ENCODE measurements at regions not wholly inside any gene's neighbourhood (a gene's known extent, or its start where the extent isn't known, plus 50 kb on each side); places are given as distances from the start of the nearest gene placed in this dataset.

- Histone ChIP-seq H3K27ac (no peak overlapping the region), H3K4me1 (no peaks in the 10 kb centered on the region), H3K27me3 (no peaks in the 10 kb centered on the region), H3K9me3 (peaks cover 0 to 3% (median 0%) of the 10 kb centered on the region in 4 donors), H3K4me3 (no peak overlapping the region), H3K36me3 (no peaks in the 10 kb centered on the region)
- no peak for TF ChIP-seq EP300 (IDR thresholded peaks at IDR 0.05)
- TF ChIP-seq POLR2AphosphoS5 (IDR thresholded peaks at IDR 0.05): no peak
- no peak for TF ChIP-seq CTCF (IDR thresholded peaks at IDR 0.05)
- TF ChIP-seq POLR2A (IDR thresholded peaks at IDR 0.05): no peak
- intact Hi-C loops (cut with DNase I): no loop called here
- DNase-seq: no peak
- 80 to 85% methylated on average over 5 of the region's 5 CpGs for WGBS, 2 donors
Measured at GRCh38 chr5:13385066-13385465, 559.4 kb downstream of the DNAH5 start.

DNA sequence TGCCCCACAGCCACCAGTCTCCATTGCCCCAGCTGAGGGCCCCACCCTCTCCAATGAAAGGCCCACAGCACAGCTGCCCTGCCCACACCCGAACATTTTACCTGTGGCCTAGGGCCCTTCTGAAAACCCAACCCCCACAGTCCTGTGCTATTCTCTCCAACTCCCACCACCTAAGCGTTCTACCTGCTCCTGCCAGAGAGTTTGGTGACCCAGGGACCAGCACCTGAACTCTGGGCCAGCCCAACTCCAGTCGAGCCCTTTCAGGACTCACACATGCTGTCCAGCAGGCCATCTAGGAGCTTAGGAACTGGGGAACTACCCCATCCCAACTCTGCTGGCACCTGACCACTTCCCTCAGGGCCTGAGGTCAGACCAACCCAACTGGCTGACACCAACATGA lies 562.3 kb downstream of the DNAH5 start:
- intact Hi-C loops (cut with DNase I): no loop called here
- Histone ChIP-seq H3K4me1 (no peaks in the 10 kb centered on the region), H3K36me3 (no peaks in the 10 kb centered on the region), H3K27ac (no peak overlapping the region), H3K27me3 (no peaks in the 10 kb centered on the region), H3K9me3 (peaks cover 0 to 3% (median 0%) of the 10 kb centered on the region in 4 donors), H3K4me3 (no peak overlapping the region)
- no peak for DNase-seq
- TF ChIP-seq POLR2A (IDR thresholded peaks at IDR 0.05) (no peak), POLR2AphosphoS5 (IDR thresholded peaks at IDR 0.05) (no peak), EP300 (IDR thresholded peaks at IDR 0.05) (no peak), CTCF (IDR thresholded peaks at IDR 0.05) (no peak)
- 67 to 76% methylated on average over 3 of the region's 3 CpGs for WGBS, 2 donors

GRCh38 chr5:13378091-13378490 lies 566.4 kb downstream of the DNAH5 start:
- 75 to 84% methylated on average over 4 of the region's 4 CpGs for WGBS, 2 donors
- Histone ChIP-seq H3K27me3 (no peaks in the 10 kb centered on the region), H3K27ac (no peak overlapping the region), H3K36me3 (no peaks in the 10 kb centered on the region), H3K4me3 (no peak overlapping the region), H3K4me1 (no peaks in the 10 kb centered on the region), H3K9me3 (peaks cover 0 to 2% (median 0%) of the 10 kb centered on the region in 4 donors)
- intact Hi-C loops (cut with DNase I): no loop called here
- no peak for TF ChIP-seq POLR2A (IDR thresholded peaks at IDR 0.05)
- no peak for TF ChIP-seq CTCF (IDR thresholded peaks at IDR 0.05)
- no peak for TF ChIP-seq POLR2AphosphoS5 (IDR thresholded peaks at IDR 0.05)
- TF ChIP-seq EP300 (IDR thresholded peaks at IDR 0.05): no peak
- no peak for DNase-seq

- intact Hi-C loops (cut with DNase I): no loop called here
- no peaks in the 10 kb centered on the region for H3K4me1 ChIP-seq
- DNase-seq: no peak
- no peak overlapping the region for H3K4me3 ChIP-seq
- no peak overlapping the region for H3K27ac ChIP-seq
- no peak for TF ChIP-seq CTCF (IDR thresholded peaks at IDR 0.05)
- TF ChIP-seq POLR2A (IDR thresholded peaks at IDR 0.05): no peak
- TF ChIP-seq EP300 (IDR thresholded peaks at IDR 0.05): no peak
- no peak for TF ChIP-seq POLR2AphosphoS5 (IDR thresholded peaks at IDR 0.05)
- H3K27me3 ChIP-seq: no peaks in the 10 kb centered on the region
- no peaks in the 10 kb centered on the region for H3K36me3 ChIP-seq
- peaks cover 0 to 3% (median 0%) of the 10 kb centered on the region in 4 donors for H3K9me3 ChIP-seq
Measured at GRCh38 chr5:13359344-13359743, 585.1 kb downstream of the DNAH5 start.

DNA sequence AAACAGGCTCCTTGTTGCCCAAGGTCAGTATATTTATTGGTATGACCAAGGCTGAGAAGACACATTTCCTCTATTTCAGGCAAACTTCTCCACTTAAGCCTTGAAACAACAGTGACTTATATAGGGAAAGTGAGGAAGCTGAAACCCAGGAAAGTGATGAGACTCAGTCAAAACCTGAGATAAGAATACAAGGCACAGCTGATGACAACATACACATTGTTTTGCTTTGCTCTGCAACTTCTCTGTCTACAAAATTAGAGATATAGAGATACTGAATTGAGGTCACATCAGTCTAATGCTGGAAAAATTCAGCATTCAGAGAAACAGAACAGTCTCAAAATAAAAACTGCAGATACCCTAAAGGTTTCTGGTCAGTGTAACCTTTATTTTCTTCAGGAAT lies 586.1 kb downstream of the DNAH5 start:
- intact Hi-C loops (cut with DNase I): no loop called here

More for the DNA sequence above, 586.1 kb downstream of the DNAH5 start:
- H3K27ac ChIP-seq: no peak overlapping the region
- no peak for DNase-seq
- H3K4me3 ChIP-seq: no peak overlapping the region
- no peaks in the 10 kb centered on the region for H3K4me1 ChIP-seq
- TF ChIP-seq POLR2AphosphoS5 (IDR thresholded peaks at IDR 0.05) (no peak), CTCF (IDR thresholded peaks at IDR 0.05) (no peak), EP300 (IDR thresholded peaks at IDR 0.05) (no peak), POLR2A (IDR thresholded peaks at IDR 0.05) (no peak)
- H3K36me3 ChIP-seq: no peaks in the 10 kb centered on the region
- H3K9me3 ChIP-seq: peaks cover 0 to 5% (median 0%) of the 10 kb centered on the region in 4 donors
- no peaks in the 10 kb centered on the region for H3K27me3 ChIP-seq

Data from sigmoid colon (tissue), 6 donors.